Right kidney (tissue), 1 donor: ENCODE measurements at regions not wholly inside any gene's neighbourhood (a gene's known extent, or its start where the extent isn't known, plus 50 kb on each side); places are given as distances from the start of the nearest gene placed in this dataset.
"Not testable (repeated sequence)": the region's sequence is repeated elsewhere in the genome, so short reads cannot be mapped to it uniquely, and the experiment has no call there.

ENCODE experiments used
- DNase-seq: peaks from one replicate; pipeline ENCODE4 v3.0.0-alpha.2; 2016

DNA sequence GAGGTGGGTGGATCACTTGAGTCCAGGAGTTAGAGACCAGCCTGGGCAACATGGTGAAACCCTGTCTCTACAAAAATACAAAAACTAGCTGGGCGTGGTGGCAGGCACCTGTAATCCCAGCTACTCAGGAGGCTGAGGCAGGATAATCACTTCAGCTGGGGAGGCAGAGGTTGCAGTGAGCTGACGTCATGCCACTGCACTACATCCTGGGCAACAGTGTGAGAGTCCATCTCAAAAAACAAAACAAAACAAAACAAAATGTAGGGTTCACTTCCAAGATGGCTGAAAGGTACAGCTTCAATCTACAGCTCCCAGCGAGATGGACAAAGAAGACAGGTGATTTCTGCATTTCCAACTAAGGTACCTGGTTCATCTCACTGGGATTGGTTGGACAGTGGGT lies 291.6 kb downstream of the HGF start:
- DNase-seq, result not testable (repeated sequence)

DNA sequence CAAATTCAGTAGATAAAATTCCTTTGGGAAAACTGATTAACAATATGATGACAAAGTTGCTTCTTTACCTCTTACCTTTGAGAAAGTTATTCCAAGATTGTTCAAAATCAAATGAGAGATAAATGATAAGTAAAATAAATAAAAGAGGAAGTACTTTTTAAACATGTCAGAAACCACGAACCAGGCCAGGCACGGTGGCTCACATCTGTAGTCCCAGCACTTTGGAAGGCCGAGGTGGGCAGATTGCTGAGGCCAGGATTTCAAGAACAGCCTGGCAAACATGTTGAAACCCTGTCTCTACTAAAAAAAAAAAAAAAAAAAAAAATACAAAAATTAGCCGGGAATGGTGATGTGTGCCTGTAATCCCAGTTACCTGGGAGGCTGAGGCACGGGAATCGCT lies 296.6 kb downstream of the HGF start:
- no peak for DNase-seq

DNA sequence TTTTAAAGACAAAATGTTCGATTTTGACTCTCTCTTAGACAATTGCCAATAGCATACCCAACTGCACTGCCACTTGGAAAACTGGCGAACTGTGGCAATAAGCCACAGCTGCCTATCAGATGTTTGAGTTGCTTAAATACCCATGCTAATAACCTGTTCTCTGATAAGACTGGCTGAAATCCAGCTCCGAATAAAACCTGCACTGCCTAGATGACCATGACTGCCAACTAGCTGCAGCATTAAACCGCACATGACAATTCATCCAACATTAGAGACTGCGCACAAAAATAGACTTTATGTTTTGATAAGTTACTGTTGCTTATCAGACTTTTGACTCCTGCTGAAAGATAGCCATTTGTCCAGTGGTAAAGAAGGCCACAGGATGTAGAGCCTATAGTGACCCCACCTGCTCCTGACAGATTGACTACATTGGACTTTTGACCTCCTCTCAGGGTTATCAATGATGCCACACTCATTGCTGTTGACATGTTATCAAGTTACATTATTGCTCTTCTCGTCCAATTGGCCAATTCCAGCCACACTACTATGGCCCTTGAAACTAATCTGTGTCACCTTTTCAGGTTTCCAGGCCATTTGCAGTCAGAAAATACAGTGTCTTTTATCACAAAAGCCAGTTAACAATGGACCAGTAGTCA lies 299.0 kb downstream of the HGF start:
- DNase-seq, result no peak

DNA sequence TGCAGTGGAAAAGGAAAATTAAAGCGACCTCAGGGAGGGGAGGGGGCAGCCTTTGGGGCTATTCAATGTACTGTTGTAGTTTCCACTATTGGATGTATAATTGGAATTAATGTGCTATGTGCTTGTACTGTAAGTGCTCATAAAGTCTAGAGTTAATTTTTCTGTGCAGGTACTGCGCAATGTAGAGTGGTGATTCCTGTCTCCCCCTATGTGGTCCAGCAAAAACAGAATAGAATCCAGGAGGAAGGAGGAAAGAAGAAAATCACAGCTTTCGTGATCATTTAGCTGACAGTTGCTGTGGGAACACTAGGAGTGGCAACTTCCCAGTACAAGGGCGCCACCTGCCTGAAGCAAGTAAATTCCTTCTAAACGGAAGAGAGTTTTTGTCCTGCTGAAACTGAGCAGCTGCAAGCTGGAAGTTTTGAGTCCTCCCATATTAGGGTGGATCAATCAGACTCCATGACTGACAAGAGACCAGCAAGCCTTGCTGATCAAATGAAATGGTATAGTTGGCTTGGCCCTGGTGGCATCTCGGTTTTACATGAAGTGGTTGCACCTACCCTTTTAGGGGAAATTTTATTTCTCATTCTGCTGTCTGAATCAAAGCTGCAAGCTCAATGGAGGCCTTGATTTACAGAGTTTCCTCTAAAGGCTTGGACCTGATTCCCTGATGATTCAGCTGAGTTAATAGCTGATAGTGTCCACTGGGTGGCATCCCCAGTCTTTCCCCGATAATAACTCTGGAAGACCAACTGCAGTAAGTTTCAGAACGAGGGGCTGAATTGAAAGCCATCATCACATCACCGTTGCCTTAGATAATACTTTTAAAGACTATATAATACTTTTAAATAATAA lies 299.8 kb downstream of the HGF start:
- DNase-seq, result peak; percentile 21

DNA sequence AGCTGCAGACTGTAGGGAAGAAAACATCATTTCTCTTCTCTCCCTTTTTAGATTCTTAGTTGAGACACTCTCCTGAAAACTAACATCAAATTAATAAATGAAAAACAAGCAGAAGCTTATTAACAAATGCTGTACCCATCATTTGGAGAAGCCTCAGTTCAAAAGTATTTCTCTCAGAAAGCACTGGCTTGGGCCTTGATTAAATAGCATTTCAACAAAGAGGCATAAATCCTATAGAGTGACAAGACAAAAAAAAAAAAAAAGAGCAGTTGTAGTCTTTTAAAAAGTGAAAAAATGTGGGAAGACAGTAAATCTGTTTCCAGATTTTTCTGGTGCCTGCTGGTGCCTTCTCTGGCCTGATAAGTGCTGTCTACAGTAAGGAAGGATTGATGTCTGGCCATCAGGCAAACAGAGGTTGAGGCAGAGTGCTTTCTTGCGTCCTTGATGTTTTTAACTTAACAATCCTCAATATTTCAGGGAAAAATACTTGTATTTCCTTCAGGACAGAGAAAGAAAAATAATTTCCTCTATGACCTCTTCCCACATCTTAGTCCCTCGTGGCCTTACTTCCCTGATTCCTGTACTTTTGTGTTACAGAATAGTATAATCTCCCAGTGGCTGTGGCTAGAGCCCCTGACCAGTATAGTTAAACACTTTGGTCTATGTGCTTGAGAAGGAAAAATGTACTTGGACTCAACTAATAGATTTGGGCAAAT lies 300.5 kb downstream of the HGF start:
- DNase-seq, result no peak

DNA sequence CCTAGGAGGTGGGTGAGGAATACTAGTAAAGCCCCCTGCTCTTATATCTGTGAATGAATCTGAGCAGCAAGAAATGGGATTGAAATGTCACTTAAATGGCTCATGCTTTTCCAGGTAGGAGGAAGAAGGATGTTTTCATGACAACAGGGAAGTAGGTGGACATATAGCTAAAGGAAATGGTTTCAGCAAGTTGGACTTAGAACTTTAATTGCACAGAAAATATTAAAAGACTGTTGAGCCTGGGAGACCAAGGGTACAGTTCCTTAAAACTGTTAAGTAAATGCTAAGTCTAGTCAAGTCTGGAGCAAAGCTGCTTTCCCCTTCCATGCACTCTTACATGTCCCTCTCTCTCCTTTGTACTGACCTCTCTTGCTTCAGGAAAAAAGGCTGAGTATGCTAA lies 301.3 kb downstream of the HGF start:
- DNase-seq, result no peak

DNA sequence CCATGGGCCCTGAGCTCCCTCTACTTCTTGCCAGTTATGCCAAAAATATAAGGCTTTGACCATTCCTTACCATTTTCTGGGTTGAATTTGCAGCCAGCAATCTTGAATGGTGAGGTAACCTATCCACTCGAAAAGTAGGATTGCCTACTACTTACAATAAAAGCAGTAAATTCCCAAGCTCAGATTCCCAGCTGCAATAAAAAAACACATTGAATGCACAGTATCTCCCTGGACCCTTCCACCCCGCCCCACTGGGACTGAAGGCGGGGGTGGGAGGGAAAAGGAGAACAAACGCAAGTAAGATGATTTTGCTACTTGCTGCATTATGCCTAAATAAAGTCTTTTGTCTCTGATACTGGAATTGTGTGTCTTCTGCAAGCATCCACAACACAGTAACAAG lies 301.9 kb downstream of the HGF start:
- DNase-seq, result no peak

DNA sequence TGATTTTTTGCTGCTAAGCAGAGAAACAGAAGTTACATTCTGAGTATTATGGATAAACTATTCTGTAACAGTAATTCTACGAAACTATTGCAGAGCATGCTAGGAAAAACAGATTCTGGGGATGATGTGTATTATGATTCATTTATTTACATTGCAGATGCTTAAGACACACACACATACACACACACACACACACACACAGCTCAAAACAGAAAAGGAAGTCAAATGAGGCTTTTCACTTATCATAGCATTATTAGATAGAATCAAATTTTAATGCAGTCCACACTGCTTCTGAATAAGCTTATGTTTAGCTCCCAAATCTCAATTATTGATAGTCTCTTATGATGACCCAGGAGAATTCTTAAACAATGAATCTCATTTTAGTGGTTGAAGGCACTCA lies 307.2 kb downstream of the HGF start:
- no peak for DNase-seq

DNA sequence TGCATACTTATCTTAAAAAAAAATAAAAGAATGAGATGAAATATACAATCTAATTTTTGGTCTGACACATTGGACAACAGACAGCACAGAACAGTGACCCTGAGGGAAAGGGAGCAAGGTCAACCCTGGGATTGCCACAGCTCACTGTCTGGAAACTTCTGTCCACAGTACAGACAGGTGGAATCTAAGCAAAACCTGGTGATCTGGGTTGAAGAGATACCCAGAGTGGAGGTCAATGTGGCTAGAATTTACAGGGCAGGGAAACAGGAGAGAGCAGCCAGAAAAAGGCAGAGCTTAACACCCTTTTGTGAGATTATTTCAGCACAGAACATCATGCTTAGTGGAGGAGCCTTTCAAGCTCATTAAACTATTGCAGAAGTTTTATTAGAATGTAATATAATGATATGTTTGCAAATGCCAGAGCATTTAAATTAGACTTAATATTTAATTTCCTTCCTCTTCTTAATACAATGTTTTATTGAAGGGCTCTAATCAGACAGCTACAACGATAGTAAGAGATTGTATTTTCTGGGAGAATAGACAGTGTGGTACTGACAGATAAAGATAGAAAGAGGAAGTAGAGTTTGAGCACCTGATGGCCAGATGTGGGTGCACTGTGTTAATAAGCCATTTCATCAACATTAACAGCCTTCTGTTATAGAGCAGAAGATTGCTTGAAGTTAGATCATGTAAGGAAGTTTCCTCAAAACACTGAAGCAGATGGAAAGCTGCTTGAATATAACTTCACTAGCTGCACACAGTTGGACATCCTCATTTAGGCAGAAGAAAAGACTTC lies 309.4 kb downstream of the HGF start:
- no peak for DNase-seq

DNA sequence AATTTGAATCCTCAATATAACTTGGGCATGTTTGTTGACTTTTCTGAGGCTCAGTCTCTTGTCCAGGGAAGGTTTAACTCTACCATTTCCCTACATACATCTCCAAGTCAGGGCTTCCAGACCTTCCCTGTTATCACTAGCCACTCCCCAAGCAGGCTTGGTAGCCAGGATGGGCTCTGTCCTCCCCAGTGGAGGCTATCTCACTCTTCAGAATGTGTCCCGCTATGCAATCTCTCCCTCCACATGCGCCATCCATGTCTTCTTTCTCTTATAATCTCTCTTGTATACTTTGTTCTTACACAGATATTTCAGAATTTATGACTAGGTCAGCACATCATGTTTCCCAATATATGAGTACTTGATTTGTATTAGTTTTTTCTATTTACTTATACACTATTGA lies 310.4 kb downstream of the HGF start:
- DNase-seq, result no peak

DNA sequence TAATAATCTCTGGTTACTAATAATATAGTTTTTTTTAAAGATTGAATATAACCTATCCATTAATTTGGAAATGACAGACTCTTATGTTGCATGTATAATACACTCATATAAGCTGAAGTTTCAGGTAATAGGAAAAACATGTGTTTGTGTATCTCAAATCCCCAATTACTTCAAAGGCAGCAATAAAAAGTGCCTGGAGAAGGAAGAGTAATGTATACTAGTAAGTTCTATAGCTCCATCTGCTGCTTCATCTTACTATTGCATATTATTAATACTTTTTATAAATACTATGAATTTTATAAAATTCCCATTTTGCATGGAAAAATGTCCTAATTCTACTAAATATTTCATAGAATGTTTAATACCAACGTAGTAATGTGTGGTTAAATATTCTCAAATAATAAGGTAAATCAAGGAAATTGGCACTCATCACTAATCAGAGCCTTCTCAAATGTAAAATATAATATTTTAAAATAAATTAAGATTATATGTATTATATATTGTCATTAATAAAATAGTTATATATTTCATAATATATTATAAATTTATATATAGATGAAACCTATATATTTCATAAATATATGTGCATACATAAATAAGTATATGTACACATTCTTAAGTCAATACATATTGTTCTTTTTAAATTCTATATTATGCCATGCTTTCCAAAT lies 311.9 kb downstream of the HGF start:
- DNase-seq, result no peak

DNA sequence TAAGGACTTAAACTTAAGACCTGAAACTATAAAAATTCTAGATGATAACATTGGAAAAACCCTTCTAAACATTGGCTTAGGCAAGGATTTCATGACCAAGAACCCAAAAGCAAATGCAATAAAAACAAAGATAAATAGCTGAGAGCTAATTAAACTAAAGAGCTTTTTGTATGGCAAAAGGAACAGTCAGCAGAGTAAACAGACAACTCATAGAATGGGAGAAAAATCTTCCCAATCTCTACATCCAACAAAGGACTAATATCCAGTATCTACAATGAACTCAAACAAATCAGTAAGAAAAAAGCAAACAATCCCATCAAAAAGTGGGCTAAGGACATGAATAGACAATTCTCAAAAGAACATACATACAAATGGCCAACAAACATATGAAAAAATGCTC lies 316.1 kb downstream of the HGF start:
- DNase-seq, result not testable (repeated sequence)

DNA sequence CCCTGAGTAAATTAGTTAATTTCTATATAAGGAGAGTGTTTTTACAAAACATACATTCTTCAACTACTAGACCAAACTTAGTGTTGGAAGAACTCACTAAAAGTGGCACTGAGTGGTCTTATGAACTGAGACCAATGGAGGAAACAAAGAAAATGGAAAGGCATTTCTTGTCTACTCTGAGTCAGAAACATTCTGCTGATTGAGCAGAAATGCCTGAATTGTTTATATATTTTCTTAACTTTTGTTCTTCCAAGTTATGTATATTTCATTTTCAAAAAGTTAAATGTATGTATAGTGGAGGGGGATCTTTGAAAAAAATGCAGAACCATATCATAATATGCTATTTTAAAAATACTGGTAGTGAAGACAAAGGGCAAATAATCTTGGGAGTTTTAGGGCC lies 320.7 kb downstream of the HGF start:
- DNase-seq, result no peak

DNA sequence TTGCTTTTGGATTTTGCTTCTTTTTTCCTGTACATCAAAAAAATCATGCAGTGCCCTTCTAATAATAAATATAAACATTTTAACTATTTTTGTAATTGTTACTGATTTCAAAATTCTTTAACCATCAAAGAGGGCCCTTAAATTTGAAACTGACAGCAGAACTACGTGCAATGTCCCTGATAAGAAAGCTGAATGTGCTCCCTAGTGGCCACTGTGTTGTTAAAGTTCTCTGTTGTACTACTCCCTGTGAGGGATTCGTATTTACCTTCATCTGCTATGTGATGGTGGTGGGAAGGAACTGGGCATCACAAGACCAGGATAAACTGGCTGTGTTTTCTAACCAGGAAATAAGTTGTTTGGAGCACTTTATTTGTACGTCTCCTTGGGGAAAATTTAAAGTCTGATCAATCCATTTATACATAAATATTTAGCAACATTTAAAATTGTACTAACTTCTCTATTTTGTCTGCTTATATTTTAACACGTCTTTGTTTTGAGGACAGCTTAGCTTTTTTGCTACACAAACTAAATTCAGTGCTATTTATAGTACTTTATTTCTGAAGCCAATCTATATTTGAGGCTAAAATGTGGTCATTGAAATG lies 322.4 kb downstream of the HGF start:
- no peak for DNase-seq

DNA sequence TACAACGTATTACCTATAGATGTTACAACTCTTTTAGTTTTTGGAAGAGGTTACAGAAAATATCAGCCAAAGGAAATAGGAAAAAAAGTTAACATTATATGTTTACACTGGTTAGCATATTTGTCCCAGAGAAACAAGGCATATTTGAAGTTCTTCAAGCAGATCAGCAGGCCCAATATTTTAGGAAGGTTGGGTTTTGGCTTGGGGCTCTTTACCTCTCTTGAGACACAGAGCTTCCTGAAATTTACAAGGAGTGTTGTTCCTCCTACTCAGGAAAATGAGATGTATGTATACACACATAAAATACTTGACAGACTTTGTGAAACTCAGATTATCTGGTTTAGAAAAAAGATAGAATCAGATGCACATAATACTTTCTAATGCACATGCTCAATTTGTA lies 323.6 kb downstream of the HGF start:
- no peak for DNase-seq

DNA sequence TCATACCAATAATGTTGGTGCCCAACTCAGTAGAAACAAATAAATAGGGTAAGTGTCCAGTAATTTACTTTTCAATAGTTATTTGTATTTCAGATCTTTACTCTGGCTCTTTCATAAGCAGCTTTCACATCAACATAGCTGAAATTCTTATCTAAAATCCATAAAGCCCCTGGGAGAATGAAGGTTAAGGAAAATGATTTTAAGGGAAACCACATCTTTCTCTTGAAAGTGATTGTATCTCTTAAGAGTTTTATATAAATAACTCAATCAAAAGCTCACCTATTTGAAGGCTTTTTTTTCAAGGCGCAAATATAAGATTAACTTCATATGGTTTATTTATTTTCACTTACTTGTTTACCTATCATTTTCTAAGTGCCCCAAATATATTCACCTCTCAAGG lies 324.4 kb downstream of the HGF start:
- no peak for DNase-seq

DNA sequence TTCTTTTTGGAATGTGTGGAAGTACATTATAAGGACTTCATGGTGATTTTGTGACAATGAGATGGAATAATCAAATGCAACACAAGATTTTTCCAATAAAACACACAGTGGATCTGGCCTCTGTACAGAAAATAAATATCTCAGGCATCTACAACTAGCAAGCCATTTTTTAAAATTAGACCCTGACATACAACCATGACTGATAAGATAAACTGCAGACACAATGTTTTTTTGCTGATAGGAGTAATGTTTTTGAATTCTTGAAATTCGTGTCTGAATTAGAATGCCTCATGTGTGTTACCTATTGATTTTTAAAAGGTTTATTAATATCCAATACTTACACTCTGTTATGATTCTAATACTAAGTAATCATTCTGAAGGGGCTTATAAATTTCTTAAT lies 328.1 kb downstream of the HGF start:
- DNase-seq, result no peak

DNA sequence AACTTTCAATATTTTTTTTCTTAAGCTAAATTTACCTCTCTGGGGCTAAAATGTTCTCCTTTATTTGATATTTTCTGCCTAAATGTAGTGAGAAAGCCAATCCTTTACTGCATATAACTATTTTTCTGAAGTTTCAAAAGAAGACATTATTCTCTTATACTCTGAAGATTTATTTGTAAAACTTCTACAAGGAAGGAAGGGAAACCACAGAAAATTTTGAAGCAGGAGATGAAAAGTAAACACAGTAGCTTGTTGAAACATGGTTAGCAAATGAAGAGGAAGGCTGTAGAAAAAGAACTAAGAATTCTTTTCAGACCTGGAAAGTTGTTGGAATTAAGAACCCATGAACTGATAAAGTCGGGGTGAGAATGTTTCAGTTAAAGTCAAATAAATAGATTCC lies 330.3 kb downstream of the HGF start:
- DNase-seq, result no peak

DNA sequence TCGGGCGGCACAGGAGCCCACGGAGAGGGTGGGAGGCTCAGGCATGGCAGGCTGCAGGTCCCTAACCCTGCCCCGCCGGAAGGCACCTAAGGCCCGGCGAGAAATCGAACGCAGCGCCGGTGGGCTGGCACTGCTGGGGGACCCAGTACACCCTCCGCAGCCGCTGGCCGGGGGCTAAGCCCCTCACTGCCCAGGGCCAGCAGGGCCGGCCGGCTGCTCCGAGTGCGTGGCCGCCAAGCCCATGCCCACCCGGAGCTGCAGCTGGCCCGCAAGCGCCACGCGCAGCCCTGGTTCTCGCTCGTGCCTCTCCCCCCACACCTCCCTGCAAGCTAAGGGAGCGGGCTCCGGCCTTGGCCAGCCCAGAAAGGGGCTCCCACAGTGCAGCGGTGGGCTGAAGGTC lies 332.7 kb downstream of the HGF start:
- DNase-seq, result not testable (repeated sequence)

DNA sequence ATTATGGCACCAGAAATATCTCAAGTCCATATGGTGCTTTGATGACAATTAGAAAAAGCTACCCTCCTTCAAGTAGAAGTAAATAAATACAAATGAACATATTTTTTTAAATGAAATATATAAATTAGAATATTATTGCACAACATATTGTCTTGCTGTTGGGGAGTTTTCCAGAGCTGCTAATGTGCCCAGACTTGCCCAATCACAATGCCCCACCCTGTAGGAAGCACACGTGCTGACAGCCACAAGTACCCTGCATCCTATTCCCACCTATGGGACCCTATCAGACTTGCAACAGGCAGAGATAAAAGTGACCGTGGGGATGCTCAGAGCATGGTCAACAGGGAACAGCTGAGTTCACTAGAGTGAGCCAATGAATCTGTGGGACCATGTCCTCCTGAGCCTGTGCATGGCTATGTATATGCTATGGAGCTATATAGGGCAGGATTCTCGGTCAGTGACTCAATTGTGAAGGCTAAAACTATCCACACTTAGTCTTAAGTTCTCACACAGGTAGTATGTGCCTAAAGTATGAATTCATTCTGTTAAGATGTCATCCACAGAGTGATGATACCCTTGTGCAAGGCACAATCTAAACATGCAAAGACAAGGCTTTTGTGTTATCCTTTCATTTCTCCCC lies 336.0 kb downstream of the HGF start:
- no peak for DNase-seq

DNA sequence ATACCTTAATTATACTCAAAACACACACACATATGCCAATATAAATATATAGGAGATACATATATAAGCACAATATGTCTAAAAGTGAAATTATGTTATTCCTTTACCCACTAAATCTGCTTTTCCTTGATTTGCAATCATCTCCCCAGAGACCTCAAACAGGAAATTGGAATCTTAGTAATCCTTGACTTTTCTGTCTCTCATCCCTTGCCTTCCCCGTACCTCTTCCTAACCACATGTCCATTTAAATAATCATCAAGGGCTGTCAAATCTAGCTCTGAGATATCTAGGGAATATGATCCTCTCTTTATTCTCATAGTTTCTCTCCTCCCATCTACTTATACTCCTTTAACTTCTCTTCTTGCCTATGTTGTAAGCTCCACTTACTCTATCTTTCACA lies 336.6 kb downstream of the HGF start:
- DNase-seq, result no peak
